Fibroblast of skin of left quadriceps (primary cell): ENCODE measurements at regions not wholly inside any gene's neighbourhood (a gene's known extent, or its start where the extent isn't known, plus 50 kb on each side); places are given as distances from the start of the nearest gene placed in this dataset.
A peak's percentile ranks its signal among the peaks of the same experiment; 100 is the strongest.
"Not testable (repeated sequence)": the region's sequence is repeated elsewhere in the genome, so short reads cannot be mapped to it uniquely, and the experiment has no call there.

Experiments used
- DNase-seq, 2 experiments: peaks; one replicate each; pipeline ENCODE4 v3.0.0-alpha.2; 2013; ENCODE audit warnings: low read depth in 2 of 2

DNA sequence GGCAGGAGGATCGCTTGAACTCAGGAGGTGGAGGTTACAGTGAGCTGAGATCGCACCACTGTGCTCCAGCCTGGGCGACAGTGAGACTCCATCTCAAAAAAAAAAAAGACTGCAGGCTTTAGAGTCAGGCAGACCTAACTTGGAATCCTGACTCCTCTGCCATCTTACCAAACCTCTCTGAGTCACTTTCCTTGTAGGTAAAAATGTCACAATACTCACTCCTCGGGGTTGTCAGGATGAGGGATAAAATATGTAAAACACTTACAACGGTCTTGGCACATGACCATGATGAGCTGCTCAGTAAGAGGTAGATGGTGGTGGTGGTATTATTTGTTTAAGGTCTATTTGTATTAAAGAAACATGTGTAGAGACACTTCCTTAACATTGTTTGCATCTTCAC, 154.1 kb upstream of the PDE1C start:
- DNase-seq: no peak

DNA sequence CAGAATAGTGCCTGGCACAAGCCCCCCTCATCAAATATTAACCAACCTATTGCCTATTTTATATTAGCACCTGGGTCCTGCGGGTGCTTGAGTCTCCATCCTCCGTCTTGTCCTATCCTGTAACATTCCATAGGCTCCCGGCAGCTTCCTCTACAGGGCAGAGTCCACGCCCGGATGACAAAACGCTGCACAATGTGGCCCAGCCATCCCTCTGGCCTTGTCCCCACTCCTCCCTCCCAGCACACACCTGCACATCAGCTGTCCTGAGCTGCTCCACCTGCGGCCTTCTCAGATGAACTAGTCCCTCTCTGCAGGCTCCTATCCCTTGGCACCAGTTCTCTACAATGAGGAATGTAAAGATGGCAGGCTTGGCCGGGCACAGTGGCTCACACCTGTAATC, 153.5 kb upstream of the PDE1C start:
- DNase-seq: no peak

DNA sequence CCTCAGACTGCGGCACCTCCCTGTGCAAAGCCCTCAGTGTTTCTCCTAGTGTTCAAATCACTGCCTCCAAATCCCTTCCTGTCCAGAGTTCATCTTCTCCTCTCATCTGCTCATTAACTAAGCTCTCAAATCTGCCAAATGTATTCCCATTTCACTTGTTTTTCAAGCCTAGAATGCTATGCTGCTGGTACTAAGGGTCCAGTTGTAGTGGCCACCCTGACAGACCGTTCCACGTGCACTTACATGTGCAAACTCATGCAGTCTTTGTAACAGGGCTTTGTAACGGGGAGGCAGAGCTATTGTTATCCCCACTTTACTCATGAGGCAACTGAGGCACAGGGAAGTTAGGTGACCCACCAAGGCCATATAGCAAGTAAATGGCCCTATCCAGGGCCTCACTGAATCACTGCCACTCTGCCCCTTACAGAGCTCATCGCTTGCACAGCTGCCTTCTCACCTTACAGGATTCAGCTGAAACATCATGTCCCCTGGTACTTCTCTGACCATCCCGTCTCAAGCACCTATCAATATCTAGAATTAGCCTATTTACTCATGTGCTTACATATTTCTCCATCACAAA, 153.0 kb upstream of the PDE1C start:
- DNase-seq: no peak

DNA sequence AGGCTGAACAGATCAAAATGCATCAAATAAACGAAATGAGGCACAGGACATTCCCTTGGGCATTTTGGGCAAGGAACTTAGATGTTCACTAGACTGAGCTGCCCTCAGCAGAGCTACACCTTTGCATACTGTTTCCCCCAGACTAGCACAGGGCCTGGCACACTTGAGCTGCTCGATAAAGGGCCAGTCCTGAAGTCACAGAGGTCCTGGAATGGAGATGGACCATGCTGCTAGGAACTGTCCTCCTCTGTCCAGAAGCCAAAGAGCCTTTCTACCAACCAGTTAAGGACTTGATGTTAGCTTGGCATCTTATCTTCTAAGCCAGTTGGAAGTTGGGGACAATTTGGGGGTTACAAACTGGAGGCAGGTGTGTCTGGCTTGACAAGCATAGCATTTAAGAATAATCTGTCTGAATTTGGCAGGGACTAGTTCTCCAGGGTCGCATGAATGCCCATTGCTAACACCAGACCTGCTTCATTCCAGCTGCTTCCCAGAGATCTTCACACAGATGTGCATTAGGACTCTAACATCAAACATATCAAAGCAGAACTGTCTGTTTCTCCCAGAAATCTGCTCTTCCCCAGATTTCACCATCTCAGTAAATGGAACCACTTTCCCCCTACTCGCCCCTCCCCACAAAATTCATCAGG, 152.2 kb upstream of the PDE1C start:
- DNase-seq: no peak

DNA sequence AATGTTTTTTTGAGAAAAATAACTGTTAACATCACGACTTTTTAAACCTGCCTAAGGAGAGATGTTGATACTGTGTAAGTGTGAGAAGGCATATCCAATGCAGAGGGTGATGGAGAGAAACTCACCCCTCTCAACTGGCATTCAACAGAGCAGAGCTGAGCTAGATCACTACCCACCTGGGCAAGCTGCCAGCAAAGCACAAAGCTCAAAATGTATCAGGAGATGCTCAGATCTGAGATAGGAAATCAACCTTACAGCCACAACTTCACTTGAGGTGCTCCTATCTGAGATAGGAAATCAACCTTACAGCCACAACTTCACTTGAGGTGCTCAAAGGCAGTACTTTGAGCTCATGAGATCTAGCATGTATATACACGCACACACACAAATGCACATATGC, 151.5 kb upstream of the PDE1C start:
- no peak for DNase-seq

DNA sequence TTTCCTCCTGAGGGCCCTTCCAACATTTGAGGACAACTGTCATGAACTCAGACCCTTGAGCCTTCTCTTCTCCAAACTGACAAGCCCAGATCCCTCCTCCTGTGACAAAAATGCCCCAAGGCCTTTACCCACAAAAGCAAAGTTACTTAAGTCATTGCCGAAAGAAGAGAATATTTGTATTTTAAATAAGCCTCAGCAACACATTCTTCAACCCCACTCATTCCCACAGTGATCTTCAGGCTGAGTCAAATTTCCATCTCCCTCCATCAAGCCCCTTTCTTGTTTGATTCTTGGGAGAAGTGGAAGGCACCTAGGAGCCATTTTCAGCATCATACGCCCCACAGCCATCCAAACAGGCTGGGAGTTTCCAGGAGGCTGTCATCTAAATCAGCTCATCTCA, 150.8 kb upstream of the PDE1C start:
- DNase-seq: no peak

DNA sequence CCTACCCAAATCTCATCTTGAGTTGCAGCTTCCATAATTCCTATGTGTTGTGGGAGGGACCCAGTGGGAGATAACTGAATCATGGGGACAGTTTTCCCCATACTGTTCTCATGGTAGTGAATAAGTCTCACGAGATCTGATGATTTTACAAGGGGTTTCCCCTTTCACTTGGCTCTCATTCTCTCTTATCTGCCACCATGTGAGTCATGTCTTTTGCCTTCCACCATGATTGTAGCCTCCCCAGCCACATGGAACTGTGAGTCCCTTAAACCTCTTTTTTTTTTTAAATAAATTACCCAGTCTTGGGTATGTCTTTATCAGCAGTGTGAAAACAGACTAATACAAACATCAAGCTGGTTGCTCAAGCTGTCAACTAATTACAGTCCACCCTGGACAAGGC, 149.6 kb upstream of the PDE1C start:
- DNase-seq: not testable (repeated sequence)

DNA sequence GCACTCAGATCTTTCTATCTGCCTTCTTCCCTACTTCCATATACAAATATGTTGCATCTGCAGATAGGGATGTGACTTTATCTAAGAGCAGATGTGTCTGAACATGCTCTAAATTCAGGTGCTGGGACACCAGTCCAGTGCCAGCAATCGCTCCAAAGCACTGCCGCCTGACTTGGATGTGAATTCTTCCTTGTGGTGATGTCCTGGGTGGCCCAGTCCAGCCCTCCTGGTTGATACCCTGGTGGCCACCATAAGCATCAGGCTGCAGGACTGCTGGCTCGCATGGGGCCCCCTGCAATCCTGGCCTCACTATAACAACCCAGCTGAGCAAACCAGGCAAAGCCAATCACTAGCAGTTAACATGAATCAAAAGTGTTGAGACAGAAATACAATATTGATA, 149.2 kb upstream of the PDE1C start:
- DNase-seq: no peak

DNA sequence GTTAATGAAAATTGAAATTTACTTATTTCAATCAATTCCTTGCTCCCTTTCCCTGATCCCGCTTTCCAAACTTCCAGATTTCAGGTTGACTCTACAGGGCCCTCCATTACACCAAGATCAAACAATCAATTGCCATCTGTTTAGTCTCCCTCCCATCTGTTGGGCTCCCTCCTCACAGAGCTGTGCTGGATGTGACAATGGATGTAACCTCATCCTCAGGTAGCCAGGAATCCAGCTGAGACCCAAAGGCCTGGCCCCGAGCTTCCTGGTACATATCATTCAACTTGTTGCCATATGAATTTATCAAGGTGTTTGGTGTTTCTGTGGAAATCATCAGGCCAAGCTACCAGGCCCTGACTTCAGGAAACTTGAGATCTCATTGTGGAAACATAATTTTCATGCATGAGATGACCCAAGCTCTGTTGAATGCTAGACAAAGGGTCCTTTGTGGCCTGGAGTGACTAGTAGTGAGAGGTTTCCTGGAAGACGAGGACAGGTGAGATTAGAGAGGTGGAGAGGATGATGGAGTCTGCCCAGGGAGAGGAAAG, 148.6 kb upstream of the PDE1C start:
- DNase-seq: no peak

DNA sequence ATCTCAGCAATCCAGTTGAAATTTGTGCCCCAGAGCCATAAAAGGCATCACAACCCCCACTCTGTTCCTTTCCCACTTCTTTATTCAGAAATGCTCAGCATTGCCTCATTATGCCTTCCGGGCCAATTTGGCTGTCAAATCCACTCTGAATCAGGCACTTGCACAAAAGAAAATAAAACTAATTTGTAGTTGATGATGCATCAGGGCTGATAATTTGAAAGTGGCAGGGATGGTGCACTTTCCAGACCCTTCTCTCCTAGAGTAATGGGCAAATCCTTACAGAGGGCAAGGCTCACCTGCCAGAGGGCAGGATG, 147.9 kb upstream of the PDE1C start:
- DNase-seq: no peak

DNA sequence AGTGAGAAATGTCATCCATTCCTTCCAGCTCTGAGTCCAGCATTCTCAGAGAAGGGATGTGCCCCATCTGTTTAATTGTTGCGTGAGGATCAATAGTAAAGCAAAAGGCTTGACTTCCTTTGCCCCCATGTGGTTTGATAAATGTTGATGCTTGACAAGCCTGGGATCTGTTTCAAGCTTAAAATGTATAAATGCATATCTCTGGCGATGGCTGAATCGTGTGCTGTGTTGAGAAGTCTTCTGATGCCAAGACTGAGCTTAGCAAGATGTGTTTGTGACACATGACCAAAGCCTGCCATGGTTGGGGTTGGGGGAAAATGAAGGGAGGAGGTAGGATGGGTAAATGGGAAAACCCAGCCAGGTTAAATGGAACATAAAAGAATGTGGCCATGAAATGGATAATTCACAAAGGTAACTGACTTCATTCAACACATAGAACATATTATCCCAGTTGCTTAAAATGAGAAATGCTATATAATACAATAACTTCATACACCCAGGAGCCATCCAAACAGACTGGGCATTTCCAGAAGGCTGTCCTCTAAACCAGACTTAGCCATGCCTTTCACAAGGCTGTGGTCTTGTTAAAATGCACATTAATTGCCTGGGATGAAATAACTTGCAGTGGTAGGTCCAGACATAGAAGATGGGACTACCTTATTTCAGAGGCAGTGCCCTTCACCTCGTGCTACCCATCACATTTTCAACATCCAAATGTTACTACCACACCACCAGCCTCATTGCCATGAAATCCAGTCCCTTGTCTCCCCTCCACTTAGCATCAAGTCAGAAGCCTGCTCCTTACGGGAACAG, 147.3 kb upstream of the PDE1C start:
- DNase-seq: no peak

DNA sequence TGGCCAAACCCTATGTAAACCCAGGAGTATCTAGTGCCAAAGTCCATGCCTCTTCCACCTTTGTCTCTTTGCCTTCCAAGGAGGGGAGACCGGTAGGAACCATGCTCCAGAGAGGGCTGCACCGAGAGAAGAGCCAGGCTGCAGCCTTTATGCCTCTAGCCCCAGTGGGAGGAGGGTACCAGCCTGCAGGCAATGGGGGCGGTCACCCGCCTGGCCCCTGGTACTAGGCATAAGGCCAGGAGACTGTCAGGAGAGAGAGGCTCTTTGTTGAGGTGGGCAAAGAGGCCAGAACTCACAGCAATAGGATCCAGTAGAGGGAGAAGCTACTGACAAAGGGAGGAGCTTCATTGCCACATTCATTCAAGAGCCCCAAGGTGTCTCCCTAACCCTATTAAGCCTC, 146.6 kb upstream of the PDE1C start:
- DNase-seq: no peak

DNA sequence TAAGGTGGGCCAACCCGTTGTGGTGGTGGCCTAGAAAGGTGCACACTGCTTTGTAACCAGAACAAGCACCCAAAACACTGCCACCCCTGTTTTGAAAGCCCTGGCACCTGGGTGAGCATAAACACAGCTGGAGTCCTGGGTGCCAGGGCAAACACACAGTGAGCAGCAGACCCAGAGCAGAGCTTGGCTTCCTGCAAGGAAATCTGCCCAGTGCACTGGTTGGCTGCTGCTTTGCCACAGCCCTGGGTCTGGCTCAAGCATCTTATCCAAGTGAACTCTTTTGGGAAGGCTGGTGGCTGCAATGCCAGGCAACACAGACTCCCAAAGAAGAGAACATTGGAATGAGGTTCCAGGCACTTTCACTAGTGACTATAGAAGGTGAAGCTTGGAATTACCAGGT, 145.5 kb upstream of the PDE1C start:
- no peak for DNase-seq

DNA sequence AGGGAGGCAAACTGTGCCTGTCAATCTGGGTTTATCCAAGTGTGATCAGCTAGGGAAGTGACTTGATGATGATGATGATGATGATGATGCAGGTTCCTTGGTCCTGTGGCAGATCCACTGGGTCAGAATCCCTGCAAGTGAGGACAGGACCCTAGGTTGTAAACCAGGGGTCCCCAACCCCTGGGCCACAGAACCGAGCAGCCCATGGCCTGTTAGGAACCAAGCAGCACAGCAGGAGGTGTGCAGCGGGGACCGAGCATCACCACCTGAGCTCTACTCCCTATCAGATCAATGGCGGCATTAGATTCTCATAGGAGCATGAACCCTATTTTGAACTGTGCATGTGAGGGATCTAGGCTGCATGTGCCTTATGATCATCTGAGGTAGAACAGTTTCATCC, 144.7 kb upstream of the PDE1C start:
- DNase-seq: no peak

DNA sequence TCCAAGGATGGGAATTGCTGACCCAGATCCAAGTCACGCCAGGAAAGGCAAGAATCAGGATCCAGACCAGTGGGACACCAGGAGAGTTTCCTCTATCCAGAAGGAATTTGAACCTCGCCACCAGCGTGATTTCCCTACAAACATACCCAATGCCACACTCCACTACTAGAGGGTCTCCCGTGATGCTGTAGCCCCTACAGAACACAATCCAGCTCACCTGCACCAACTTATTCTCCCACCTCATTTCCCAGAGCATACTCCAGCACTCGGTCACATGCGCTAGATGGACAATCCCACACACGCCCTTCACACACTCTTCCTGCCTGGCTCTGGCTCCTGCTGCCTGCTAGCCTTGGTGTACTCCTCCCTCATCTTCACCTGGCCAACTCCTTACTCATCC, 142.1 kb upstream of the PDE1C start:
- DNase-seq: no peak

DNA sequence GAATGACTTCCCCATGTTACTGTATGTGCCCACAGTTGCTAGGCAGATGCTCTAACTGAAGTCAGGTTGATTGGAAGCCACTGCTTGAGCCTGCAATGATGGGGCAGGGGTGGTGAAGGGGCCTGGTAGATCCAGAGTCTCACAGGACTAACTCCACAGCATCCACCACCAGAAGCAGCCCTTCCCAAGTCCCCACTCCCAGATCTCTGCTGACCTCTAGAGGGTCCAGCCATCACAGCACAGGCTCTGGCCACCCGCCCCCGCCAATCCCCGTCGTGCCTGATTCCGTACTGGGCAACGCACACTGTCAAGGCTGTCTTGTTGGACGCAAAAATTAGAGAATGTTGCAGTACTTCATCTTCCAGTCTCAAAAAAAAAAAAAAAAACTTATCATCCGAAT, 136.8 kb upstream of the PDE1C start:
- DNase-seq: no peak

DNA sequence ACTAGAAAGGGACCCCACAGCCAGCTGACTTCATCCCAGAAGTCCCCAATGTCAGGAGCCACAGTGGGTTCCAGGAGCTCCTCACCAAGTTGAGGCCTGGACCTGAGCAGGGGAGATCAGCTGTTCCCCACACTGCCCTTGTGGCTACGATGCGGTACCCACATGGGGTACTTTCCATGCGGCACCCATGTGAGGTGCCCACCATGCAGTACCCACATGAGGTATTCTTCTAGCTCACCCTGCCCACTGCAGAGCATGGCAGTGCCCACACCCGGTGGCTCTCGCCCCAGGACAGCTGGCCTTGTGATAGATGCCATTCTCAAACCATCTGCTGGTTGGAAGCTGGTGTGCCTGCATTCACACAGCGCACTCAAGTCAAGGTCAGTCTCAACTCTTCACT, 136.3 kb upstream of the PDE1C start:
- no peak for DNase-seq

DNA sequence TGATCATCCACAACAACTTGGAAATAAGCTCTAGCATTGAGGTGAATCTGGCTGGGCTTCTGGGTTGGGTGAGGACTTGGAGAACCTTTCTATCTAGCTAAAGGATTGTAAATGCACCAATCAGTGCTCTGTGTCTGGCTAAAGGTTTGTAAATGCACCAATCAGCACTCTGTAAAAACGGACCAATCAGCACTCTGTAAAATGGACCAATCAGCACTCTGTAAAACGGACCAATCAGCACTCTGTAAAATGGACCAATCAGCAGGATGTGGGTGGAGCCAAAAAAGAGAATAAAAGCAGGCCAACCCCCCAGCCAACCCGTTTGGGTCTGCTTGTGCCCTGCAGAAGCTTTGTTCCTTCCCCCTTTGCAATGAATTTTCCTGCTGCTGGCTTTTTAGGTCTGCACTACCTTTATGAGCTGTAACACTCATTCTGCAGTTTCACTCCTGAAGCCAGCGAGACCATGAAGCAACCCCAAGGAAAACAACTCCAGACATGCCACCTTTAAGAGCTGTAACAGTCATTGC, 135.2 kb upstream of the PDE1C start:
- not testable (repeated sequence) for DNase-seq

DNA sequence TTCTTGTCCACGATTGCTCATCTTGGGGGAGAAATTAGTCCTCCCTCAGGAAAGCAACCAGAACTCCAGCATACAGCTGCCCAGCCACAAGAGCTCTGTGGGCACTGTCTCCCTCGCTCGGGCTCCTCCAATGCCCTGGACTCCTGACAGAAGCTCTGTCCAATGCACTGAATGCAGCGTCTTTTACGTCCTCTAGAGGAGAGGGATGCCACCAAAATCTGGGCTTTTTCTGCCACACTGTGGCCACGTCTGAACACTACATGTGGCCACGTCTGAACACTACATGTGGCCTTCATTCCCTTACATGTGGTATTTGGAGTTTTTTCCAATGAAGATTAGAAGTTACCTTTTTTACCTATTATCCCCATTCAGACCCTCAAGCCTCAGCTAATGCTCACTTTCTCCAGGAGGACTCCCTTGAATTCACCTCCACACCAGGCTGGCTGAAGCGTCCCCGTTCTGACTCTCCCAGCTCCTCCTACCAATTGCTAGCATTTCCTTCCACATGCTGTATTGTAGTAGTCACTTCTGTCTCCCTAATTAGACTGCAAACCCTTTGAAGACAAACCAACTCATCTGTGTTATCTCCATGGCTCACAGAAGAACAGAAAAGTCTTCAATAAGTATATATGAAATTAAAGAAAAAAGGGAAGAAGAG, 134.3 kb upstream of the PDE1C start:
- DNase-seq: peak; percentile 53 to 56

DNA sequence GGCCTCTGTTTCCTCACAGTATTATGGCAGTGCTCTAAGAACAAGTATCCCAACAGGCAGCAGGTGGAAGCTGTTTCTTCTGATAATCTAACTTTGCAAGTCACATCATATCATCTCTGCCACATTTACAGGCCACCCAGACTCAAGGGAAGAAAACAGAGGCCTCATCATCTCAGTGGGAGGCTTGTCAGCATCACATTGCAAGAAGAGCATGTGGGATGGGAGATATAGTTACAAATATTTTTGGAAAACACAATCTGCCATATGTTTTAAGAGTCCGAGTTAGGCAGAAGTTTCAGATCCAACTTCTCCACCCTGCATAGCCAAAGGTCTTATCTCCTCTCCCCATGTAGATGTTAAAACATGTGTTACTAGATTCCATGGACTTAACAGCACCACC, 130.4 kb upstream of the PDE1C start:
- no peak for DNase-seq

DNA sequence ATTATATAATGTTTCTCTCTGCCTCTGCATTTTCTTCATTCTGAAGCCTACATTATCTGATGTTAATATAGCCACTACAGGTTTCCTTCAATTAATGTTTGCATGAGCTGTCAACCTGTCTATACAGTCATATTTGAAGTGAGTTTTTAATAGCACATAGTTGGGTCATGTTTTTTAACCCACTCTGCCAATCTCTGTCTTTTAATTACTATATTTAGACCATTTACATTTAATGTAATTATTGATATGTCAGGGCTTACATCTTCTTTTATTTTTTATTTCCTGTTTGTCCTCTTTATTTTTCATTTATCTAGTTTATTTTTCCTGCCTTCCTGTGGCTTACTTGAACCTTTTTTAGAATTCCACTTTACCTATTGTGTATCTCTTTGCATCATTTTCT, 124.3 kb upstream of the PDE1C start:
- DNase-seq: no peak

DNA sequence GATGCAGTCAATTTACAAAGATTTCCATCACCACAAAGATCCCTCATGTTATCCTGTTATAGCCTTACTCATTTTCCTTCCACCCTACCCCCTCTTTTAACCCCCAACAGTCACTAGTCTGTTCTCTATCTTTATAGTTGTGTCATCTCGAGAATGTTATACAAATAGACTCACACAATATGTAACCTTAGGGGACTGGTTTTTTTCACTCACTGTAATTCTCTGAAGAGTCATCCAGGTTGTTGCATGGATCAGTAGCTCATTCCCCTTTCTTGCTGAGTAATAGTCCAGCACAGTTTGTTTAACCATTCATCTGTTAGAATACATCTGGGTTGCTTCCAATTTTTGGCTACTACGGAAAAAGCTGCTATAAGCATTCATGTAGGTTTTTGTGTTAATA, 121.1 kb upstream of the PDE1C start:
- DNase-seq: no peak
